ENCODE measurements at regions not wholly inside any gene's neighbourhood (a gene's known extent, or its start where the extent isn't known, plus 50 kb on each side); places are given as distances from the start of the nearest gene placed in this dataset.

DNA sequence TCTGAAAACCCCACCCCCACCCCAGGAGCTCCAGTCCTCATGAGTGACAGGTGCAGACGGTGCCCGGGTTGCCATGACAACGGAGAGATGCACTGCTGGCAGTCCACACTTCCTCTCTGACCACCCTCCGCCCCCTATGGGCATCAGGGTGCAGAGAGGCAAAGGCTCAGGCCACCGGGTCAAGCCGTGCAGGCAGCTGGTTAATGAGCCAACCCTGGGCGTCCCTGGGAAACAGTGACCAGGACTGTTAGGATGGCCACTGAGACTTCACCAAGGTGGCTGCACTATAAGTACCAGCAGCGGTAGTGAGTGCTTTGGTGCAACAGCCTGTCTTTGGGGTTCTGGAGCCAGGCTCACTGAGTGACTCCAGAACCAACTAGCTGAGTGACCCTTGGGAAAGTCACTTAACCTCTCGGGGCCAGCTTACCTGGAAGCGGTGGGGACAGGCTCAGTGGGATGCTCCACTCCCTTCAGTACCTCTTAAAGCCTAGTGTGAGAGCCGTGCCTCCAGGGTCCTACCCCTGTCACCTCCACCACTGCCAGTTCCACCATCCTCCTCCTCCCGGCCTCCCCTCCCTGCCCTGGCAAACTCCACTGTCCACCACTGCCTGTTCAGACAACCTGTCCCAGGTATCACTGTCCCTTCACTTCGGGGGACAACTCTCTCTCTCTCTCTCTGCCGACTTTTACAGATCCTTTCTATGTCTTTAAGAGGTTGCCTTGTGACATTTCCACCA, 121.0 kb upstream of the PRR20G start:
- WGBS (ENCODE audit: missing lambda C conversion rate) = 55% methylated on average over 9 of the region's 14 CpGs
- TF ChIP-seq CBX8 (IDR thresholded peaks at IDR 0.05) (no peak), HOXB5 (CRISPR knock-in tag; IDR thresholded peaks at IDR 0.05) (no peak), NR3C1 (IDR thresholded peaks at IDR 0.05) (no peak), MAZ (IDR thresholded peaks at IDR 0.05; ENCODE audit: borderline replicate concordance, low read depth, low read length) (no peak), HOXB13 (CRISPR knock-in tag; IDR thresholded peaks at IDR 0.05; ENCODE audit: low read depth) (no peak), EP300 (IDR thresholded peaks at IDR 0.05) (no peak), RAD21 (conservative IDR thresholded peaks at IDR 0.05 in 1 of 2, IDR thresholded peaks at IDR 0.05 in 1 of 2) (no peak), TP53 (CRISPR knock-in tag; IDR thresholded peaks at IDR 0.05) (no peak), ZSCAN20 (CRISPR knock-in tag; IDR thresholded peaks at IDR 0.05) (no peak)
- TF ChIP-seq, protein P1, sequence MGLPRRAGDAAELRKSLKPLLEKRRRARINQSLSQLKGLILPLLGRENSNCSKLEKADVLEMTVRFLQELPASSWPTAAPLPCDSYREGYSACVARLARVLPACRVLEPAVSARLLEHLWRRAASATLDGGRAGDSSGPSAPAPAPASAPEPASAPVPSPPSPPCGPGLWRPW (IDR thresholded peaks at IDR 0.05) = no peak
- TF ChIP-seq, protein P2, sequence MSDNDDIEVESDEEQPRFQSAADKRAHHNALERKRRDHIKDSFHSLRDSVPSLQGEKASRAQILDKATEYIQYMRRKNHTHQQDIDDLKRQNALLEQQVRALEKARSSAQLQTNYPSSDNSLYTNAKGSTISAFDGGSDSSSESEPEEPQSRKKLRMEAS (IDR thresholded peaks at IDR 0.05) = no peak
- TF ChIP-seq, protein P3, sequence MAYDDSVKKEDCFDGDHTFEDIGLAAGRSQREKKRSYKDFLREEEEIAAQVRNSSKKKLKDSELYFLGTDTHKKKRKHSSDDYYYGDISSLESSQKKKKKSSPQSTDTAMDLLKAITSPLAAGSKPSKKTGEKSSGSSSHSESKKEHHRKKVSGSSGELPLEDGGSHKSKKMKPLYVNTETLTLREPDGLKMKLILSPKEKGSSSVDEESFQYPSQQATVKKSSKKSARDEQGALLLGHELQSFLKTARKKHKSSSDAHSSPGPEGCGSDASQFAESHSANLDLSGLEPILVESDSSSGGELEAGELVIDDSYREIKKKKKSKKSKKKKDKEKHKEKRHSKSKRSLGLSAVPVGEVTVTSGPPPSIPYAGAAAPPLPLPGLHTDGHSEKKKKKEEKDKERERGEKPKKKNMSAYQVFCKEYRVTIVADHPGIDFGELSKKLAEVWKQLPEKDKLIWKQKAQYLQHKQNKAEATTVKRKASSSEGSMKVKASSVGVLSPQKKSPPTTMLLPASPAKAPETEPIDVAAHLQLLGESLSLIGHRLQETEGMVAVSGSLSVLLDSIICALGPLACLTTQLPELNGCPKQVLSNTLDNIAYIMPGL (CRISPR knock-in tag; IDR thresholded peaks at IDR 0.05; ENCODE audit: borderline replicate concordance) = no peak

DNA sequence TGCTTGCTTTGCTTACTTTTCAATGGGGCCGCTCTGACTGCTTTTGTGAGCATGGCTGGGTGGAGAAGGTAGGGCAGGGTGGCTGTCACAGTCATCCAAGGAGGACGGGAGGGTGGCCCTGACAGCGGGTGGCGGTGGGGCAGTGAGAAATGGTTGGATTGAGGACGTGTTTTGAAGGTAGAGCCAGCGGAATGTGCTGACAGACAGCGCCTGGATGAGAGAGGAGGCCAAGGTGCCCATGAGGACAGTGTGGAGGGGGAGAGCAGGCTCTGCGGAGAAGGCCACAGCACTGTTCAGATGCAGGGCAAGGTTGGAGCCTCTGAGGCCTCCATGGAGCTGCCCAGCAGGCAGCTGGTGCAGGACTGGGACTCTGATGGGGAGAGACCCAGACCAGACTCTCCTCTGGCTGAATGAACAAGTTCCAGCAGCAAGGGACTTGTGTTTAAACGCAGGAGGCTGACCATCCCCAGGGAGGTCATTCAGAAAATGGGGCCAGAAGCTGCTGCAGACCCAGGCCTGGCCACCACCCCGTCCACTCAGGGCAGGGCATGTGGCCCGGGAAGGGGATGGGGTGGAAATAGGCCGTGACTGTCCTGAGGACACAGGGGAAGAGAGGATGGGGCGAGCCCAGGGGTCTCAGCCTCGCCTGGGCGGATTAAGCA, 120.3 kb upstream of the PRR20G start:
- Histone ChIP-seq H3K27ac (no peak overlapping the region), H3K4me2 (no peak overlapping the region), H3K4me1 (no peaks in the 10 kb centered on the region), H3K9me3 (no peaks in the 10 kb centered on the region), H3K4me3 (no peak overlapping the region)
- FAIRE-seq (no peak), DNase-seq (ENCODE audit: low read depth in 1 of 2, low spot score in 1 of 2) (no peak), ATAC-seq (no peak)
- 70% methylated on average over 11 of the region's 15 CpGs for WGBS (ENCODE audit: missing lambda C conversion rate)
- POLR2A ChIA-PET = no interaction called here
- TF ChIP-seq PHF8 (IDR thresholded peaks at IDR 0.05; ENCODE audit: borderline replicate concordance, low read depth) = no peak
- CTCF ChIA-PET = no interaction called here

More for the DNA sequence above, 121.0 kb upstream of the PRR20G start:
- POLR2A ChIA-PET = no interaction called here
- H3K4me3 ChIP-seq = no peak overlapping the region
- H3K4me1 ChIP-seq = no peaks in the 10 kb centered on the region
- H3K4me2 ChIP-seq = no peak overlapping the region
- ATAC-seq (no peak; a peak in 1 of 6 replicates), DNase-seq (ENCODE audit: low read depth in 1 of 2, low spot score in 1 of 2) (no peak), FAIRE-seq (no peak)
- CTCF ChIA-PET = interaction anchor here (1.2 kb wide), 1 partner anchor 136 kb away, joined by 3 read pairs; no protein-coding TSS in a partner anchor
- no peaks in the 10 kb centered on the region for H3K9me3 ChIP-seq
- H3K27ac ChIP-seq = no peak overlapping the region

DNA sequence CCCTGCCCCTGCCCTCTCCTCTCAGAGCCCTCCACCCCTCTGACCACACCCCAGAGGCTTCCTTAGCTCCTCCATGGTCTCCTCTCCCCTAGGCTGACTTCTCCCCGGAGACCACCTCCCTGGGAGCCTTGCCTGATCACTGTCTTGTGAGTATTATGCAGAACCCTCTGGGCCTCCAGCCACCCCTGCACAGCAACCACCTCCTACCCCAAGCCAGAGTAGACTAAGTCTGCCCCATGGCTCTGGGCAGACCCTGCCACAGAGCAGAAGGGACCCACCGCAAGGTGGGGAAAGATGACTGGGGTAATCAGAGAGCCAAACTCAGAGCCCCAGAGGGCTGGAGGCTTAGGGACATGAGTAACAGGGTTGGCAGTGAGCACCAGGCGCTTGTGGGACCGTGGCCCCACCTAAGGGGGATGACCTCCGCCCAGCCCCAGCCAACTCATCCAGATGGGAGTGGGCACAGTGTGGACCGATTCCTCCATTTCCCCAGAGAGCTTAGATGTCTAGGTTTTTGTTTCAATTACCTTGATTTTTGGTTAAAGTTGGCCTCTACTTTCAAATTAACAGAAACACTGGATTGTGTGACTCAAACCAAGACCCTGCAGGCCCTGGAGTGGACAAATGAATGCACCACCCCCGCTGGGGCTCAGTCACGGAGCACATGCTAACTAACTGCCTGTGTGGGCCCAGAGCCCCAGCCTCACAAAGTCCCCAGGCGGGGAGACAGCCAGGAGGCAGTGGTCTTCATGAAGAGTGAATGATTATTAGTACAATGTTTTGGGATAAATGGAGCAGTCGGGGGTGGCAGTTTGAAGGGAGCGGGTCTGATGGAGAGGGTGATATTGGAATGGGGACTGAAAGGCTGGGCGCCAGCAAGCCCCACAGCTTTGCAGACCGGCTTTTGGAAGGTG, 119.4 kb upstream of the PRR20G start:
- ChIA-PET POLR2A (no interaction called here), CTCF (interaction anchor here (0.8 to 1.2 kb wide), 2 partner anchors 125 to 422 kb away, joined by 3 read pairs; no protein-coding TSS in a partner anchor)
- no peak overlapping the region for H3K4me2 ChIP-seq
- DNase-seq (ENCODE audit: low read depth in 1 of 2, low spot score in 1 of 2) = no peak
- H3K9me3 ChIP-seq = no peaks in the 10 kb centered on the region
- ATAC-seq = no peak
- TF ChIP-seq GATA3 (IDR thresholded peaks at IDR 0.05; ENCODE audit: borderline replicate concordance) = no peak
- TF ChIP-seq, protein P4, sequence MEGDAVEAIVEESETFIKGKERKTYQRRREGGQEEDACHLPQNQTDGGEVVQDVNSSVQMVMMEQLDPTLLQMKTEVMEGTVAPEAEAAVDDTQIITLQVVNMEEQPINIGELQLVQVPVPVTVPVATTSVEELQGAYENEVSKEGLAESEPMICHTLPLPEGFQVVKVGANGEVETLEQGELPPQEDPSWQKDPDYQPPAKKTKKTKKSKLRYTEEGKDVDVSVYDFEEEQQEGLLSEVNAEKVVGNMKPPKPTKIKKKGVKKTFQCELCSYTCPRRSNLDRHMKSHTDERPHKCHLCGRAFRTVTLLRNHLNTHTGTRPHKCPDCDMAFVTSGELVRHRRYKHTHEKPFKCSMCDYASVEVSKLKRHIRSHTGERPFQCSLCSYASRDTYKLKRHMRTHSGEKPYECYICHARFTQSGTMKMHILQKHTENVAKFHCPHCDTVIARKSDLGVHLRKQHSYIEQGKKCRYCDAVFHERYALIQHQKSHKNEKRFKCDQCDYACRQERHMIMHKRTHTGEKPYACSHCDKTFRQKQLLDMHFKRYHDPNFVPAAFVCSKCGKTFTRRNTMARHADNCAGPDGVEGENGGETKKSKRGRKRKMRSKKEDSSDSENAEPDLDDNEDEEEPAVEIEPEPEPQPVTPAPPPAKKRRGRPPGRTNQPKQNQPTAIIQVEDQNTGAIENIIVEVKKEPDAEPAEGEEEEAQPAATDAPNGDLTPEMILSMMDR (IDR thresholded peaks at IDR 0.05) = no peak
- TF ChIP-seq, protein P2 (IDR thresholded peaks at IDR 0.05) = no peak
- TF ChIP-seq FOSB (CRISPR knock-in tag; IDR thresholded peaks at IDR 0.05) = no peak
- no peak for TF ChIP-seq JUNB (IDR thresholded peaks at IDR 0.05)
- TF ChIP-seq, protein P5, sequence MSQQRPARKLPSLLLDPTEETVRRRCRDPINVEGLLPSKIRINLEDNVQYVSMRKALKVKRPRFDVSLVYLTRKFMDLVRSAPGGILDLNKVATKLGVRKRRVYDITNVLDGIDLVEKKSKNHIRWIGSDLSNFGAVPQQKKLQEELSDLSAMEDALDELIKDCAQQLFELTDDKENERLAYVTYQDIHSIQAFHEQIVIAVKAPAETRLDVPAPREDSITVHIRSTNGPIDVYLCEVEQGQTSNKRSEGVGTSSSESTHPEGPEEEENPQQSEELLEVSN (IDR thresholded peaks at IDR 0.05; ENCODE audit: borderline replicate concordance, low read depth) = no peak
- TF ChIP-seq KDM5A (IDR thresholded peaks at IDR 0.05) = no peak
- TF ChIP-seq EHMT2 (IDR thresholded peaks at IDR 0.05; ENCODE audit: low read depth) = no peak
- TF ChIP-seq EHF (CRISPR knock-in tag; IDR thresholded peaks at IDR 0.05) = no peak
- TF ChIP-seq EP300 (IDR thresholded peaks at IDR 0.05) = no peak
- FAIRE-seq = no peak
- no peak overlapping the region for H3K27ac ChIP-seq
- H3K4me1 ChIP-seq = no peaks in the 10 kb centered on the region
- 77% methylated on average over 13 of the region's 13 CpGs for WGBS (ENCODE audit: missing lambda C conversion rate)
- H3K4me3 ChIP-seq = no peak overlapping the region
